ENCODE measurements at regions not wholly inside any gene's neighbourhood (a gene's known extent, or its start where the extent isn't known, plus 50 kb on each side); places are given as distances from the start of the nearest gene placed in this dataset.
A peak's percentile ranks its signal among the peaks of the same experiment; 100 is the strongest.

- no peak for DNase-seq (ENCODE audit: low read depth)
Observed at GRCh38 chr16:87186876-87187533, 130.2 kb downstream of the C16orf95 start.

- DNase-seq (ENCODE audit: low read depth): no peak
Observed at GRCh38 chr16:87188104-87188503, 129.1 kb downstream of the C16orf95 start.

DNA sequence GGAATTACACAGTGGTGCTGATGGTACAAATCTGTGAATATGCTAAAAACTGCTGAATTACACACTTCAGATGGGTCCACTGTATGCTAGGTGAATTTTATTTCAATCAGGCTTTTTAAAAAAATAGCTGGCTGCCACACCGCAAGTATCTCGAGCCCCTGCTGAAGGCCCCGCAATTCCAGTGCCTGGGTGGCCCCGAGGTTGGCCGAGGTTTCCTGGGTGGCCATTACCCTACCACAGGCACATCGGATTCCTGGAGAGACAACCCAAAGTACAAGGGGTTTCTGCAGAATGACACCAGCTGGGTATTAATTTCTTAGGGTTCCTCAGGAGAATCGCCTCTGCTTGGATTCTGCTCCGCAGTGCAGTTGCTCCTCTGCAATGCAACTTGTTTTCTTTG is 127.8 kb downstream of the C16orf95 start:
- no peak for DNase-seq (ENCODE audit: low read depth)

DNA sequence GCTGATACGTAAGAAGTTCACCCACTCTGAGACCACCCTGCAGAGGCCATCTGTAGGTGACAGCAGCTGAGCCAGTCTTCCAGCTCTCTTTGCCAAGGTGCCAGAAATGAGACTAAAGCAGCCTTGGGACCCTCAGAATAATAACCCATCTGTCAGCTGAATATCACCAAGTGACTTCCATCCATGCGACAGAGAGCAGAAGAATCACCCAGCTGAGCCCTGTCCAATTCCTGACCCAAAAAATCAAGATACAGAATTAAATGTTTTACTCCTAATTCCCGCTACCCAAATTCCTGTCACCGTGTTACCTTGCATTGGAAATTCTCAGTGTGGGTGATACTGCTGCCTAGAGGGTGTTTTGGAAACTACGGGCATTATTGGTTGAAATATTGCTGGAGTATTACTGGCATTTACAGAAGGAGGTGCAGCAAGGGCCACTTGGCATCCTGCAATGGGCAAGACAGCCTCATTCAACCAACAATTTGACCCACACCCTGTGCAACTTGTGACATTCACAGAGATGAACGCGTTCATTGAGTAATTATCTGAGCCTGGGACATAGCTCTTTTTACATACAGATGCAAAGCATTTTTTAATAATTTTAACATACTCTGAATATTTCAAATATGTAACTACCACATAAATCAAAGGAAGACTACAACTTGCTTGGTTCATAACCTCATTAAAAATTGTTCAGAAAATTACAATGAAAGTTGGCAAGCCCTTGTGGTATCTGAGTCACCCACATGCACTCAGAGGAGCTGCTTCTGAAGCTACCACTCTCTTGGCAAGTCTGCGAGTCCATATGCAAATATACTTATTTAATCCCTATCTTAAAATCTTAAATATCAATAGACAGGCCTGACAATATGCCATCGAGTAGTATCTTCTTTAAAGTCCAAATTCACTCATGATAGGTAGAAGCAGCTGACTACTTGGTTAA is 126.6 kb downstream of the C16orf95 start:
- DNase-seq (ENCODE audit: low read depth): no peak

GRCh38 chr16:87192452-87193073 is 124.6 kb downstream of the C16orf95 start:
- DNase-seq (ENCODE audit: low read depth): no peak

GRCh38 chr16:87194172-87194571 is 123.0 kb downstream of the C16orf95 start:
- no peak for DNase-seq (ENCODE audit: low read depth)

GRCh38 chr16:87195161-87195560 is 122.0 kb downstream of the C16orf95 start:
- DNase-seq (ENCODE audit: low read depth): no peak

DNA sequence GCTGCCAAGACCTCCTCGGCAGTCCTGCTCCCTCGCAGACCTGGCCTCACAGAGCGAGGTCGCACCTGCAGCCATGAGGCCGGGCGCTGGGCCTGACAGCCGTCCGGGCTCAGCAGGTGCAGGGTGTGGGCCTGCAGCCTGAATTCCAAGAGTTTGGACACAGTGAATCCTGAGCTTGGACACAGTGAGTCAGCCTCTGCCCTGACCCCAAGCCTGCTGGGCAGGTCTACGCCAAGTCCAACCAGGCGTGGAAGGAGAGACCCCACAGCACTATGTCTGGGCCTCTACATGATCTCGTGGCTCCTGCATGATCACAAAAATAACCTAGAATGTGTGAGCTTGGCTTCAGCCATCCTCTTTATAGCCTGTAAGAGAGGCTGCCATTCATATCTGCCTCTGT is 121.0 kb downstream of the C16orf95 start:
- no peak for DNase-seq (ENCODE audit: low read depth)

GRCh38 chr16:87196661-87197060 is 120.5 kb downstream of the C16orf95 start:
- no peak for DNase-seq (ENCODE audit: low read depth)

DNA sequence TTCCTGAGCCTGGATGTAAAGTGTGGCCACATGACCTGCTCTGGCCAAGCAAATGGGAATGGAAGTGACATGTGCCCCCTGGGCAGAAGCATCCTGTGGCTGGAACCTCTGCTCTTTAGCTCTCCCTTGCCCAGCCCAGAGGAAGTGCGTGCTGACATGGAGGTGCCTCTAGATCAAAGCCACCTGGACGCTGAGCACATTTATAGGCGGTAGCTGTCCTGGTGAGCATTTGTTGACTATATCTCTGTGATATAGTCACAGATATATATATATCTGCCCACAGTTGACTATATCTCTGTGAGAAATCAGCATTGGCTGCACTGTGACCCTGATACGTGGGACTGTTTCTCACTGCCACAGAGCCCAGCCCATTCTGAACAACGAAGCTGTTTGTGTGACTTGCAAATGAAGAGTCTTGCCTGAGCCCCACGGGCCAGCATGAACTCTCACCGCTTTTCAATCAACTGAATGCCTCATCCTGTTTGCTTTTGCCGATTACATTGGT is 118.8 kb downstream of the C16orf95 start:
- DNase-seq (ENCODE audit: low read depth): no peak

GRCh38 chr16:87198881-87199280 is 118.3 kb downstream of the C16orf95 start:
- no peak for DNase-seq (ENCODE audit: low read depth)

DNA sequence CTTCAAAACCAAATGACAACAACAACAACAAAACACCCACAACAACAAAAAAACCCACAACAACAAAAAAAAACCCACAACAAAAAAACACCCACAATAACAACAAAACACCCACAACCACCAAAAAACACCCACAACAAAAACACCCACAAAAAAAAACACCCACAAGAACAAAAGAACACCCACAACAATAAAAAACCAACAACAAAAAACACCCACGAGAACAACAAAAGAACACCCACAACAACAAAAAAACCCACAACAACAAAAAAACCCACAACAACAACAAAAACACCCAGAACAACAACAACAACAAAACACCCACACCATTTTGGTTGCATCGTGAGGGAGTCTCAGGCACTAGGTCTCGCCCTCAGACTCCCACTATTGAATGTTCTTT is 117.8 kb downstream of the C16orf95 start:
- DNase-seq (ENCODE audit: low read depth): no peak

- DNase-seq (ENCODE audit: low read depth): no peak
Observed at GRCh38 chr16:87199901-87200300, 117.3 kb downstream of the C16orf95 start.

GRCh38 chr16:87200637-87201036 is 116.6 kb downstream of the C16orf95 start:
- DNase-seq (ENCODE audit: low read depth): no peak

DNA sequence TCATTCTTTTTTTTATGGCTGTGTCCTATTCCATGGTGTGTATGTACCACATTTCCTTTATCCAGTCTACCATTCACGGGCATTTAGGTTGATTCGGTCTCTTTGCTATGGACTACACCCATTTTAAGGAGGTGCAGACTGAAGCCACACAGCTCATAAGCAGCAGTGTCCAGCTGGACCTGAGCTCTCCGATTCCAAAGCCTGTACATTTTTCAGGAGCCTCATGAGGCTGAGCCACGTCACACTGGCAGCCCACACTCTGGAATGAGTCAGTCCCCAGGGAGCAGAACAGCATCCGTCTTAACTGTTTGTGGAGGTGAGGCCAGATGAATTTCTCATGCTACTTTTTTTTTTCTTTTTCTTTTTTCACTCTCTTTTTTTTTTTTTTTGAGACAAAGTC is 116.1 kb downstream of the C16orf95 start:
- peak; percentile 98 for DNase-seq (ENCODE audit: low read depth)

- no peak for DNase-seq (ENCODE audit: low read depth)
Observed at GRCh38 chr16:87201790-87202189, 115.4 kb downstream of the C16orf95 start.

DNA sequence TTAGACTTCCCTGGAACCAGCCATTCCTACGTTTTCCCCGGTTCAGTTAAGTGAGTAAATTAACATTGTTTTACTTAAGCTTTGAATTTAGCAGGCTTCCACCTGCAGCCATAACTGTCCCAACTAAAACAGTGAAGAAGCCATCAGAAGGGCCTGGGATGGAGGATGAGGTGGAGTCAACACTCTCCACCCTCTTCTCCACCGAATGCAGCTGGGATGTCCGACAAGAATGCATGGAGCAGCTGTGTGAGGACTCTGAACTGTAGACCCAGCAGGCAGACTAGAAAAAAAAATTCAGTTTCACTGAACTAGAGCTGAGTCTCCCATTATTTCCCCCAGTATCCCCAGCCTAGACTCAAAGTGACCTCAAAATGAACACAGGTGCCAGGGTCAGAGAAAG is 114.8 kb downstream of the C16orf95 start:
- DNase-seq (ENCODE audit: low read depth): no peak

GRCh38 chr16:87203060-87203656 is 114.0 kb downstream of the C16orf95 start:
- peak; percentile 73 for DNase-seq (ENCODE audit: low read depth)

DNA sequence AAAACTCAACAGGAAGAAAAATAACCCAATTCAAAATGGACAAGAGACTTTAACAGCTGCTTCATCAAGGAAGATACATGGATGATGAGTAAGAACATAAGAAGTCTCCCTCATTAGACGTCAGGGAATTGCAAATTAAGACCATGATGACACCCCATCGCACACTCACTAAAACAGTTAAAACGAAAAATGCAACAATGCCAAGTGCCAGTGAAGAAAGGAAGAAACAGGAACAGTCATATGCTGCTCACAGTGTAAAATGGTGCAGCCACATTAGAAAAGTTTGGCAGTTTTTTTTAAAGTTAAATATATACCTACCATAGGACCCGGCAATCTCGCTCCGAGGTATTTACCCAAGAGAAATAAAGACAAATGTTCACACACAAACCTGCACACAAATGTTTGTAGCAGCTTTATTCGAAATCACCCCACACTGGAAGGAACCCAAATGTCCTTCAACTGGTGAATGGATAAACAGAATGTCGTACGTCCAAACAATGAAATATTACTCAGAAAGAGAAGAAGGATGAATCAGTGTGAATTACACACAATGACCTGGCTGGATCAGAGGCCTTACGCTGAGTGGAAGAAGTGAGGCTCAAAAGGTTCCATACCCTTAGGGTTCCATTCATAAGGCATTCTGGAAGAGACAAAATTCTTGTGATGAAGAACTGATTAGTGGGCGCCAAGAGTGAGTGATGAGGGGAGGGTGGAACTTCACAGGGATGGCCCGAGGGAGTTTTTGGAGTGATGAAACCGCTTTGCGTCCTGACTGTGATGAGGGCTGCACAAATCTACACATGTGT is 110.3 kb downstream of the C16orf95 start:
- peak; percentile 65 for DNase-seq (ENCODE audit: low read depth)

DNA sequence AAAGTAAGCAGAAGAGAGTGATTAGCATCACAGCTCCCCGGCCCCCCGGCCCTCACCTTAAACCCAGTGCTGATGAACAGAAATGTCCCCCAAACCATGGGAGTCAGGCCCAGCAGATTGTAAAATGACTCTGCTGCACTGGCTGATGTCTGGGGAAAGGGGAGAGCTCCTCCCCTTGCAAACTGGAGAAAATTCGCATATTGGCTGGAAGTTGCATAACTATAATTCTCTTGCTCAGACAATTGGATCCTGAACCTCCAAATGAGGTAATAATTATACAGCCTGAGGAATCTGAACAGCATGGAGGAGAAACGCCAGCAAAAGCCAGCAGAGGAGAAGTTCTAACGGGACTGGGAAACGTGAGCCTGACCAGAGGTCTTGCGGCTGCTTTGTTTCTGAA is 109.7 kb downstream of the C16orf95 start:
- peak; percentile 85 for DNase-seq (ENCODE audit: low read depth)

GRCh38 chr16:87207965-87208364 is 109.2 kb downstream of the C16orf95 start:
- DNase-seq (ENCODE audit: low read depth): peak; percentile 63
